Thyroid gland (tissue), 4 donors: ENCODE measurements at regions not wholly inside any gene's neighbourhood (a gene's known extent, or its start where the extent isn't known, plus 50 kb on each side); places are given as distances from the start of the nearest gene placed in this dataset.

Experiments
- CTCF ChIP-seq, 6 experiments: fragments of 200-600 bp in 3 of 6; fragments of 450-650 bp in 3 of 6; sonication (generic) in 3 of 6; IDR thresholded peaks; one replicate each; pipeline ENCODE4 v1.5.1; 2016 to 2019; ENCODE audit warnings: antibody characterized with exemption in 6 of 6, mild to moderate bottlenecking in 2 of 6, inconsistent platforms in 1 of 6, moderate library complexity in 1 of 6
- POLR2A ChIP-seq, 2 donors: fragments of 450-650 bp; IDR thresholded peaks; one replicate each; pipeline ENCODE4 v1.6.1; 2017; ENCODE audit warnings: antibody characterized with exemption in 2 of 2, mild to moderate bottlenecking in 2 of 2, moderate library complexity in 1 of 2

GRCh38 chr1:239879321-239880170 lies 212.1 kb upstream of the FMN2 start:
- no peak for TF ChIP-seq CTCF (IDR thresholded peaks at IDR 0.05)
- no peak for TF ChIP-seq POLR2A (IDR thresholded peaks at IDR 0.05)
